Middle frontal gyrus (tissue), 1 donor: ENCODE measurements at regions not wholly inside any gene's neighbourhood (a gene's known extent, or its start where the extent isn't known, plus 50 kb on each side); places are given as distances from the start of the nearest gene placed in this dataset.
"Not testable (repeated sequence)": the region's sequence is repeated elsewhere in the genome, so short reads cannot be mapped to it uniquely, and the experiment has no call there.

Source experiments
- DNase-seq: peaks from one replicate; pipeline ENCODE4 v3.0.0-alpha.2; 2015; ENCODE audit warnings: low spot score; ENCODE audit errors: extremely low spot score

DNA sequence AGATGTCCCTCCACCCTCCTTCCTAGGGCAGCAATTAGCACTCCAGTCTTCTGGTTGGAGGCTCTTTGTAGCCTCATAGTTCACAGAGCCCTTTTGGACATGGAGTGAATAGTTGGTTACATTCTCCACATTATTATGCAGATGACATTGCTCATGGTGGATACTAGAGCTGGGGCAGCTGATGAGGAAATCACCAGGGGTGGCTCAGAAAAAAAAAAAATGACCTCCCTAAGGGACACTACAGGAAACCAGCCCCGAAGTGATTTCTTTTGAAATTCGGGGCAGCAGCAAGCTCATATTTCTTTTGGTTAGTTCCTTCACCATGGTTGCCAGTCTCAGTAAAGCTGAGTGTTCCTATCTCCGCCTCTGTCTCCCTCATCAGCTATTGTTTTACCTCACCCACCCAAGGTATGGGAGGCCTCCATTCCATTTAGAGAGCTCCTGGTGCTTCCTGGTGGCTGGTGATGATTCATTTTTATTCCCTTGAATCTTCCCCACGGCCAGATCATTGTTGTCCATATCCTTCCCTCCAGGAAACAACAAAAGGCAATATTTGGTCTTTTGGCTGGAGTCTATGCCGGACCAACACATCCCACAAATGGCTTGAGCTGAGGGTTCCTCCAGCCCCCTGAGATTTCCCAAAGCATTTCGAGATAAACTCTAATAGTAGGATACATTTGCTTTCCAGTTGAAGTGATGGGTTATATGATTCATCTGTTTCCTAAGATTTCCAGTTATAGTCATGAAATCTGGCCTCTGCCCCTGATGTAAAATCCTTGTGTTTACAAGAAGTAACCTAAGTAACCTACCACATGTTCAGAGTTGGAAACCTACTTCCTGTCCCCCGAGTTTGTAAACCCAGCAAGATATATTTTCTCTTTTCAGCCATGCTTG, 56.2 kb upstream of the NID2 start:
- no peak for DNase-seq

DNA sequence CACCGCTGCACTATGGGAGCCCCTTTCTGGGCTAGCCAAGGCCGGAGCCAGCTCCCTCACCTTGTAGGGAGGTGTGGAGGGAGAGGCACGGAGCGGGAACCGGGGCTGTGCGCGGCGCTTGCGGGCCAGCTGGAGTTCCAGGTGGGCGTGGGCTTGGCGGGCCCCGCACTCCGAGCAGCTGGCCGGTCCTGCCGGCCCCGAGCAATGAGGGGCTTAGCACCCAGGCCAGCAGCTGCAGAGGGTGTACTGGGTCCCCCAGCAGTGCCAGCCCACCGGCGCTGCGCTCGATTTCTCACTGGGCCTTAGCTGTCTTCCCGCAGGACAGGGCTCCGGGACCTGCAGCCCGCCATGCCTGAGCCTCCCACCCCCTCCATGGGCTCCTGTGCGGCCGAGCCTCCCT, 53.3 kb upstream of the NID2 start:
- not testable (repeated sequence) for DNase-seq

DNA sequence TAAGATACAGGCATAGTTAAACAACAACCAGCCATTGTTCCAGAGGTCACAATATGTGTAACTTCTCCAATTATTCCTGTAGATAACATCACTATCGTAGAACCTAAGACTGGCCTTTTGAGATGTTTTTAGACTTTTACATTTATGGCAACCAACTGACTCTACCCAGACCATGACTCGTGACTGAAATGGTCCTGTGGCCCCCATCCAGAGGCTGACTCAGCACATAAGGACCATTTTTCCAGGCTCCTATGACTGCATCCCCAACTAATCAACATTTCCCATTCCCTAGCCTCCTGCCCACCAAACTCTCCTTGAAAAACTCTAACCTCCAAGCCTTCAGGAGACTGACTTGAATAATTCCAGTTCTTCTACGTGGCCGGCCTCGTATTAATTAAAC, 52.6 kb upstream of the NID2 start:
- DNase-seq: no peak

DNA sequence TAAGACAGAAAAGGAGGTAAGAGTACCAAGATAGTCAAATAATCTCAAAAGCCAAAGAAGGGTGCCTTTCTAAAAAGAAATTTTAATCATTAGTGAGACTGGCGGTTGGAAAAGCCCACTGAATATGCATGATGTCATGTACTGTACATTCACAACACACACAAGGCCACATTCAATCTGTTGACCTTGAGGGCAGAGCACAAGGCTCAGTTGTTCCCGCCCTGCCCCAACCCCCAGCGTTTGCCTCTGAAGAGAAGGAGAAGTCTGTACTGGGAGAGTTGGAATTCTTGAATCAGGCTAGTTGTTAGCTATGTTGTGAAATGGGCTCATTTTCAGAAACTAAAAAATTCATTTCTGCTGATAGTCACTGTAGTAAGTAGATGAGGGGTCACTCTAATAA, 50.2 kb upstream of the NID2 start:
- peak; percentile 13 for DNase-seq
